K562 (cell line): ENCODE measurements at regions not wholly inside any gene's neighbourhood (a gene's known extent, or its start where the extent isn't known, plus 50 kb on each side); places are given as distances from the start of the nearest gene placed in this dataset.

Experiments
- ATAC-seq: fragments of 200-7000 bp; cut with Tn5 transposase; 3 replicates; pipeline ENCODE4 v1.9.1; 2020; ENCODE audit warnings: moderate library complexity
- BruUV-seq: library from RNA; stranded (reverse); fragments of 400-500 nt; replicated peaks from 2 replicates; lab custom pipeline; 2021; lab: Mats Ljungman, UMichigan
- CTCF ChIA-PET: fragments of 300-600 bp; formaldehyde crosslinking; extraction: SDS; loops from one replicate; lab custom pipeline; 2021; ENCODE audit warnings: low intra/inter-chr PET ratio; lab: Yijun Ruan, JAX
- POLR2A ChIA-PET: fragments of 300-600, 350-650 bp; sonication (Branson Sonifier 250); formaldehyde crosslinking; extraction: SDS; loops from one replicate; lab custom pipeline; 2021; ENCODE audit warnings: antibody characterized with exemption, inconsistent platforms; lab: Yijun Ruan, JAX
- DNase-seq, 4 experiments: peaks; one replicate each; pipeline versions ENCODE4 v3.0.0 to v3.0.0-alpha.2; 2011 to 2018; ENCODE audit warnings: low spot score in 3 of 4, mixed read lengths in 3 of 4; ENCODE audit errors: extremely low read depth in 1 of 4
- FAIRE-seq: peaks from 2 replicates; lab custom pipeline; 2011; peaks lifted over from hg19 to GRCh38; lab: Jason Lieb, UNC
- H2AFZ ChIP-seq: 2 replicates; pipeline ENCODE4 v1.6.0; 2011; ENCODE audit warnings: low read depth, low read length, control low read depth, inconsistent platforms
- H3K27ac ChIP-seq: fragments of 200-600 bp; 3 replicates; pipeline ENCODE4 v1.8.0; 2011; ENCODE audit warnings: low read depth, mild to moderate bottlenecking, control low read depth, inconsistent platforms, low read length, moderate library complexity, mixed read lengths; ENCODE audit errors: extremely low read depth
- H3K27me3 ChIP-seq, 2 experiments: fragments of 300-600 bp in 1 of 2; 2 replicates in 1 of 2; 3 replicates in 1 of 2; pipeline versions ENCODE4 v1.6.0 to v1.8.0; 2011; ENCODE audit warnings: inconsistent platforms in 2 of 2, low read length in 2 of 2, mild to moderate bottlenecking in 1 of 2, mixed read lengths in 1 of 2, moderate library complexity in 1 of 2; ENCODE audit not compliant: control insufficient read depth in 2 of 2, insufficient read depth in 2 of 2
- H3K36me3 ChIP-seq: fragments of 300-600 bp; 3 replicates; pipeline ENCODE4 v1.8.0; 2011; ENCODE audit warnings: mild to moderate bottlenecking, low read length, inconsistent platforms; ENCODE audit not compliant: control insufficient read depth, insufficient read depth
- H3K4me1 ChIP-seq, 2 experiments: fragments of 200-600 bp in 1 of 2; replicated peaks in 1 of 2; 2 replicates in 1 of 2; 3 replicates in 1 of 2; pipeline versions ENCODE4 v1.5.1 to v1.8.0; 2011; ENCODE audit warnings: inconsistent platforms in 2 of 2, low read length in 2 of 2, mild to moderate bottlenecking in 1 of 2, mixed read lengths in 1 of 2, moderate library complexity in 1 of 2; ENCODE audit not compliant: control insufficient read depth in 2 of 2, insufficient read depth in 2 of 2
- H3K4me2 ChIP-seq: 2 replicates; pipeline ENCODE4 v1.6.1; 2011; ENCODE audit warnings: low read length, control low read depth, inconsistent platforms, mixed read lengths; ENCODE audit not compliant: insufficient read depth
- H3K4me3 ChIP-seq: fragments of 200-600 bp; sonication (generic), shearing (Covaris generic); 2 replicates; pipeline ENCODE4 v1.5.1; 2016; ENCODE audit warnings: control low read depth, inconsistent platforms
- H3K79me2 ChIP-seq: fragments of 200-600 bp; 3 replicates; pipeline ENCODE4 v1.8.0; 2011; ENCODE audit warnings: low read length, inconsistent platforms; ENCODE audit not compliant: control insufficient read depth, insufficient read depth
- H3K9ac ChIP-seq, 2 experiments: 2 replicates each; pipeline versions ENCODE4 v1.6.0 to v1.6.1; 2011; ENCODE audit warnings: low read depth in 2 of 2, low read length in 2 of 2, control low read depth in 1 of 2, inconsistent platforms in 1 of 2, mild to moderate bottlenecking in 1 of 2, mixed read lengths in 1 of 2; ENCODE audit not compliant: insufficient read depth in 1 of 2
- H3K9me1 ChIP-seq: one replicate; pipeline ENCODE4 v1.6.0; 2011; ENCODE audit warnings: inconsistent platforms, mild to moderate bottlenecking, low read length, moderate library complexity; ENCODE audit not compliant: control insufficient read depth, insufficient read depth
- H3K9me3 ChIP-seq: replicated peaks from 2 replicates; pipeline ENCODE4 v1.5.1; 2011; ENCODE audit warnings: low read depth, low read length, inconsistent platforms; ENCODE audit not compliant: control insufficient read depth, insufficient read depth
- H4K20me1 ChIP-seq: replicated peaks from 2 replicates; pipeline ENCODE4 v1.6.1; 2011; ENCODE audit warnings: low read length, inconsistent platforms, mixed read lengths; ENCODE audit not compliant: control insufficient read depth, insufficient read depth
- FOS ChIP-seq: IDR thresholded peaks from 3 replicates; pipeline ENCODE4 v1.6.1; 2011; ENCODE audit not compliant: insufficient read length; ENCODE audit errors: extremely low read depth
- HOXB6 ChIP-seq: fragments of 250-450 bp; sonication (Bioruptor Pico); IDR thresholded peaks from 2 replicates; pipeline ENCODE4 v1.5.1; 2022; ENCODE audit warnings: mild to moderate bottlenecking, borderline replicate concordance
- MTA1 ChIP-seq: fragments of 450-650 bp; IDR thresholded peaks from 2 replicates; pipeline ENCODE4 v1.6.1; 2017; ENCODE audit warnings: borderline replicate concordance
- MXI1 ChIP-seq: IDR thresholded peaks from 2 replicates; pipeline ENCODE4 v1.6.1; 2011; ENCODE audit warnings: low read depth, mild to moderate bottlenecking, improper control_type of control experiment, low read length
- RBM15 ChIP-seq: fragments of 200-400 bp; formaldehyde crosslinking; IDR thresholded peaks from 2 replicates; pipeline ENCODE4 v1.6.1; 2018; ENCODE audit warnings: mild to moderate bottlenecking, low read length, moderate library complexity; ENCODE audit not compliant: insufficient read depth
- SAFB2 ChIP-seq: fragments of 200-400 bp; formaldehyde crosslinking; IDR thresholded peaks from 2 replicates; pipeline ENCODE4 v1.6.1; 2018; ENCODE audit warnings: borderline replicate concordance, low read length, low read depth, moderate library complexity; ENCODE audit not compliant: severe bottlenecking
- SLC30A9 ChIP-seq: fragments of 250-450 bp; sonication (Bioruptor Pico); IDR thresholded peaks from 2 replicates; pipeline ENCODE4 v1.8.0; 2022; ENCODE audit warnings: mild to moderate bottlenecking, moderate library complexity
- ZBED1 ChIP-seq: IDR thresholded peaks from 2 replicates; pipeline ENCODE4 v1.6.1; 2014
- ZFP30 ChIP-seq: fragments of 250-450 bp; sonication (Bioruptor Pico); IDR thresholded peaks from 2 replicates; pipeline ENCODE4 v1.8.0; 2022; ENCODE audit warnings: moderate library complexity, mild to moderate bottlenecking, inconsistent platforms, borderline replicate concordance
- ZKSCAN1 ChIP-seq: fragments of 150-350 bp; IDR thresholded peaks from 2 replicates; pipeline ENCODE4 v1.6.1; 2016; ENCODE audit warnings: low read depth, low read length
- WGBS: fragments of 100-300 bp; shearing (Covaris generic); methylation state at CpG from one replicate; pipeline ENCODE4 v1.1.6; 2016; ENCODE audit warnings: low coverage, mixed read lengths; ENCODE audit not compliant: insufficient coverage; ENCODE audit errors: missing lambda C conversion rate; 5-methylcytosine and 5-hydroxymethylcytosine counted together
- in situ Hi-C: fragments of 300-500 bp; cut with MboI; formaldehyde crosslinking; loops from 4 replicates; pipeline ENCODE4 v1.15.0; 2018; ENCODE audit warnings: inconsistent platforms, mixed read lengths
- intact Hi-C: fragments of 100-400 bp; cut with micrococcal nuclease; formaldehyde crosslinking; loops from 2 replicates; pipeline ENCODE4 v1.14.2; 2022

GRCh38 chr1:220976390-220976789 lies 97.1 kb downstream of the HLX start:
- WGBS = 7% methylated on average over 3 of the region's 3 CpGs
- POLR2A ChIA-PET = interaction anchor here (1.6 kb wide), 1 partner anchor 17 kb away, joined by 5 read pairs; no protein-coding TSS in a partner anchor
- no peak for TF ChIP-seq ZKSCAN1
- TF ChIP-seq HOXB6 (CRISPR knock-in tag) = no peak
- TF ChIP-seq SLC30A9 (CRISPR knock-in tag) = no peak
- no peak for TF ChIP-seq ZFP30 (CRISPR knock-in tag)
- TF ChIP-seq SAFB2 = no peak
- no peak for TF ChIP-seq MTA1
- no peak for TF ChIP-seq RBM15
- TF ChIP-seq MXI1 = no peak
- TF ChIP-seq ZBED1 = no peak
- no peak for TF ChIP-seq FOS
- H2AFZ ChIP-seq = no peak overlapping the region
- H3K9me1 ChIP-seq = no peaks in the 10 kb centered on the region
- H3K9me3 ChIP-seq = no peaks in the 10 kb centered on the region
- H3K27ac ChIP-seq = no peak overlapping the region
- in situ Hi-C loops = no loop called here
- no peak overlapping the region for H3K4me3 ChIP-seq
- DNase-seq (no peak), ATAC-seq (no peak), FAIRE-seq (no peak)
- no peaks in the 10 kb centered on the region for H3K36me3 ChIP-seq
- CTCF ChIA-PET = no interaction called here
- H3K4me1 ChIP-seq = no peaks in the 10 kb centered on the region
- H3K4me2 ChIP-seq = no peak overlapping the region
- H4K20me1 ChIP-seq = no peaks in the 10 kb centered on the region
- intact Hi-C loops = no loop called here
- no peak overlapping the region for H3K9ac ChIP-seq
- BruUV-seq = no TSS peak
- H3K79me2 ChIP-seq = no peaks in the 10 kb centered on the region
- no peaks in the 10 kb centered on the region for H3K27me3 ChIP-seq
